ENCODE measurements at regions not wholly inside any gene's neighbourhood (a gene's known extent, or its start where the extent isn't known, plus 50 kb on each side); places are given as distances from the start of the nearest gene placed in this dataset.

DNA sequence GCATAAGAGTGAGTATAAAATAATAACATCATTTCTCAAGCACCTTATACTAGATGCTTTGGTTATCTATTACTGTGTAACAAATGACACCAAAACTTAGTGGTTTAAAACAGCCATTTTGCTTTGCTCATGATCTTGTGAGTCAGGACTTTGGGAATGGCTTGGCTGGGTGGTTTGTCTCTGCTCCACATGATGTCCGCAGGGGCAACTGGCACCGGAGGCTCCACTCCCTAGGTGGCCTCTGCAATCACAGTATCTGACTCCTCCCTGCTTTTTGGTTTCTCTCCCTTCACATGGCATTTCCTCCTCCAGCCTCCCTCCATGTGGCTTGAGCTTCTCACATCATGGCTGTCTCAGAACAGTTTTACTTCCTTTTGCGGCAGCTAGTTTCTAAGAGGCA is 259.5 kb downstream of the GAS1 start:
- no peak overlapping the region for H3K27ac Mint-ChIP-seq
- H3K36me3 Mint-ChIP-seq = no peaks in the 10 kb centered on the region
- H3K27me3 Mint-ChIP-seq = peaks cover 9 to 25% of the 10 kb centered on the region in 2 donors
- DNase-seq (ENCODE audit: low spot score) (no peak), ATAC-seq (no peak)
- H3K9me3 Mint-ChIP-seq = no peaks in the 10 kb centered on the region
- no peaks in the 10 kb centered on the region for H3K4me1 Mint-ChIP-seq (ENCODE audit: low read depth in 2 of 2)
- H3K4me3 Mint-ChIP-seq = no peak overlapping the region

DNA sequence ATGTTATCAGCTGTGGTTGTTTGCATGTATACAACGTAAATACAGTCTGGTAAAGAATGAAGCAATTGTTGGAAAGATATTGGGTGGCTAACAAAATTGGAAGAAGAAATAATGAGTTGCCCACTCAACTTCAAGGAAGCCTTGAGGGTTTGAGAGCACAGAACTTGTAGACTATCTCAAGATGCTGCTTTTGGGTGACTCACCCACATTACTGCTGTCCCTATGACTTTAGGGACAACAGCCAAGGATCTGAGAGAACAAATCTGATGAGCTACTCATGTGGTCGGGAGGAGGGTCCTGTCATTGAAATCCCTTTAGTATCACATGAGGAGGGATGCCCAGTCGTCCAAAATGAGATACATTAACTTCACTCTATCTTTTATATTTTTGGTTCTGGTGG is 261.8 kb downstream of the GAS1 start:
- peaks cover 6 to 14% of the 10 kb centered on the region in 2 donors for H3K27me3 Mint-ChIP-seq
- H3K36me3 Mint-ChIP-seq = no peaks in the 10 kb centered on the region
- no peak overlapping the region for H3K27ac Mint-ChIP-seq
- H3K4me3 Mint-ChIP-seq = no peak overlapping the region
- ATAC-seq (no peak), DNase-seq (ENCODE audit: low spot score) (no peak)
- H3K4me1 Mint-ChIP-seq (ENCODE audit: low read depth in 2 of 2) = no peaks in the 10 kb centered on the region
- H3K9me3 Mint-ChIP-seq = no peaks in the 10 kb centered on the region

DNA sequence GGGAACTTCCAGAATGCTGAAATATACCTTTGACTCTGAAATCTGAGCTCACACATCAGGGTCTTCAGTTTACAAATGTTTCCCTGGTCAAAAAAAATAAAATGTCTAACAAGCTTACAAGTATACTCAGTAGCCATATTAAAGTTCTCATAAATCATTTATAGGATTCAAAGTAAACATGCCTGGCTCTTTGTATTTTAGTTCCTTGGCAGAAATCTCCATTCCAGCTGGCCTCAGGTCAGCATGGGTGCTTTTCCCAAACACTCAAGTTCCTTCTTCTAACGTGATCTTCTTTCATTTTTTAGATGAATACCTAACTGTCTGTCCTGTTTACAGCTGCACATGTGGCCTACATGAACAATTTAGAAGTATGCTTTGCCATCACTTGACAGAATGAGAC is 263.2 kb downstream of the GAS1 start:
- no peaks in the 10 kb centered on the region for H3K4me1 Mint-ChIP-seq (ENCODE audit: low read depth in 2 of 2)
- H3K36me3 Mint-ChIP-seq = no peaks in the 10 kb centered on the region
- H3K9me3 Mint-ChIP-seq = no peaks in the 10 kb centered on the region
- no peak overlapping the region for H3K4me3 Mint-ChIP-seq
- H3K27ac Mint-ChIP-seq = no peak overlapping the region
- no peak for ATAC-seq
- H3K27me3 Mint-ChIP-seq = peaks cover 8 to 15% of the 10 kb centered on the region in 2 donors
- no peak for DNase-seq (ENCODE audit: low spot score)

DNA sequence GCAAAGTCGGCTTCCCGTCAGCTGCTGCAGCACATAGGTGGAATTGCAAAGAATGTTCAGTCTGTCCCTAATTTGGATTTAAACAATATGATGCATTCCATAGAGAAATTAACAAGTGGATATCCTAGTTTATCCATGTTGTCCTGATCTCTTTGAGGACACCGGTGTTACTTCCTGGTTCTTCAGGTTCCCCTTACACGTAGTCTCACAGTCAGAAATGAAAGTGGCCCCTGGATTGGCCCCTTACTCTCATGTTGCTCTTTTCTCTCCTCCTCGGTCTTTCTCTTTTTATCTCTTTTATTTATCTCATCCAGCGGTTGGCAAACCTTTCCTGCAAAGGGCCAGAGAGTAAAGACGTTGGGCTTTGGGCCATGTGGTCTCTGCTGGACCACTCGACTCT is 265.1 kb downstream of the GAS1 start:
- Mint-ChIP-seq H3K4me1 (ENCODE audit: low read depth in 2 of 2) (no peaks in the 10 kb centered on the region), H3K27ac (no peak overlapping the region)
- ATAC-seq = no peak

DNA sequence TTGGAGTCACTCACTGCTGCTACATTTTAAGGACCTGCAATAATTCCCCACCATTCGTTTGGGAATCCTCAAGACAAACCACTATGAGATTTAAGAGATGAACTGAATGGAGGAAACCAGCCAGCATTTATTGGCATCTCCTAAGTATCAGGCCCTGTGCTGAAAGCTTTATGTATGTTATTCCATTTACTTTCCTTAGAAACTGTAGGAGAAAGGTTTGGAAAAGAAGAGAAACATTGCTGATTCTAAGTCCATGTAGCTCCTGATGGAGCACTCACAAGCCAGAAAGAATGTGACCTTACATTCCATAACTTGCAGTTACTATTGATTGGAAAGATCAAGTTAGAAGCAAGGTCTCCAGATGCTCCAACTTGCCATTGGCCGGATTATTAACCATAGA is 267.4 kb downstream of the GAS1 start:
- no peak for DNase-seq (ENCODE audit: low spot score)
- peaks cover 7 to 12% of the 10 kb centered on the region in 2 donors for H3K27me3 Mint-ChIP-seq
- no peak overlapping the region for H3K27ac Mint-ChIP-seq
- no peaks in the 10 kb centered on the region for H3K4me1 Mint-ChIP-seq (ENCODE audit: low read depth in 2 of 2)
- ATAC-seq = no peak
- no peaks in the 10 kb centered on the region for H3K36me3 Mint-ChIP-seq
- H3K9me3 Mint-ChIP-seq = no peaks in the 10 kb centered on the region
- H3K4me3 Mint-ChIP-seq = no peak overlapping the region

More for the DNA sequence above, 265.1 kb downstream of the GAS1 start:
- Mint-ChIP-seq H3K4me3 (peak overlapping the region; percentile 1), H3K9me3 (no peaks in the 10 kb centered on the region), H3K36me3 (no peaks in the 10 kb centered on the region), H3K27me3 (peaks cover 12 to 14% of the 10 kb centered on the region in 2 donors)
- no peak for DNase-seq (ENCODE audit: low spot score)

DNA sequence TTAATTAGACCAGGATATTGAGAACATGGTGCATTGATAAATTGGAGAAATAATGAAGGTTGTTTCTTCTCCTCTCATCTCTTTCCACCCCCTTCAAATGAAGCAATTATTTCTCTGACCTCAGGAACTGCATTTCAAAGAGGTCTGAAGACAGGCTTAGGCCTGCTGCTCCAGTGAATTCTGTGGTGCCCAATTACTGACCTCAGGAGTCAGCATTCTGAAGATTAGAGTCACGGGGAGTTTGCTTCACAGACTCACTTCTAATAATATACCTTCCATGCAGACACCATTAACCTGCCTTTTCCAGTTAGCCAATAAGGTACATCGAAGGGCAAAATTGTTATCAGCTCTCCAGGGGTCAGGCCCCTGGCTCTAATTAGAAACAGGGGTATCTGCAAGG is 270.9 kb downstream of the GAS1 start:
- no peak for DNase-seq (ENCODE audit: low spot score)
- Mint-ChIP-seq H3K27me3 (peaks cover 7 to 18% of the 10 kb centered on the region in 2 donors), H3K27ac (no peak overlapping the region), H3K4me1 (ENCODE audit: low read depth in 2 of 2) (no peaks in the 10 kb centered on the region), H3K4me3 (no peak overlapping the region), H3K9me3 (no peaks in the 10 kb centered on the region), H3K36me3 (no peaks in the 10 kb centered on the region)
- no peak for ATAC-seq

DNA sequence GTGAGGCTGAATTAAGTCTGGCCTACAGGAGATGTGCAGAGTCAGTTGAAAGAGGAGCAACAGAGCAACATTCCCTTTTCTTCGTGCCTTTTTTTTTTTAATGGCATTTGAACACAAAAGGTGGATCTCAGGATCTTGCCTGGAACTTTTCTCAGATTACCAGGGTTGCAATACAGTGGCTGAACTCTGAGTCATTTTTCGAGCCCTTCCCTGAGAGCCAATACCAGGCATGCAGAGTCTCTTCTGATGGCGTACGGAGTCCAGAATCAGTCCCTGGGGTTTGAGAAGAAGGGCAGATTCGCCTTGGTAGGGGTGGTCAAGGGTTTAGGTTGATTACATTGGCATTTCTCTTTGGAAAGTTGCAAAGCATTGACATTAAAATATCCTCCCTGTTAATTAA is 271.5 kb downstream of the GAS1 start:
- DNase-seq (ENCODE audit: low spot score) = no peak
- no peak overlapping the region for H3K4me3 Mint-ChIP-seq
- no peaks in the 10 kb centered on the region for H3K9me3 Mint-ChIP-seq

DNA sequence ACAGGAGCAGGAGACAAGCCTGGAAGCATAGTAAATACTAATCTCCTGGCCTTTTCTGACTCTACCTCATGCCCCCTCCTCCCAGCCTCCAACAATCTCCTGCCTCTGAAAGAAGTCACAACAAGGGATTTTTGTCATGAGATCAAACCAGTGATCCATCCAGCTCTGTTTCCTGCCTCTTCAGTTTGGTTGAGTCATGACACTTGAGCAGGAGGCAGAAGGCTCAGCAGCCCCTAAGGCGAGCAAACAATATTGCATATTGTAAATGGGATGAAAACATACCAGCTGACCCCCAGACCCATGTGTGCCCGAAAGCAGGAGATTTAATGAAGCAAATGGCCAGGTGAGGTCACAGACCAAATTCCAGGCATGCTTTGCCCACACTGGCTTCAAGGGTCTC is 272.8 kb downstream of the GAS1 start:
- peaks cover 16 to 22% of the 10 kb centered on the region in 2 donors for H3K27me3 Mint-ChIP-seq
- H3K36me3 Mint-ChIP-seq = no peaks in the 10 kb centered on the region
- H3K27ac Mint-ChIP-seq = no peak overlapping the region
- H3K9me3 Mint-ChIP-seq = no peaks in the 10 kb centered on the region
- no peak for ATAC-seq
- no peaks in the 10 kb centered on the region for H3K4me1 Mint-ChIP-seq (ENCODE audit: low read depth in 2 of 2)
- DNase-seq (ENCODE audit: low spot score) = no peak
- no peak overlapping the region for H3K4me3 Mint-ChIP-seq

More for the DNA sequence above, 271.5 kb downstream of the GAS1 start:
- no peaks in the 10 kb centered on the region for H3K4me1 Mint-ChIP-seq (ENCODE audit: low read depth in 2 of 2)
- H3K27me3 Mint-ChIP-seq = peaks cover 9 to 18% of the 10 kb centered on the region in 2 donors
- no peaks in the 10 kb centered on the region for H3K36me3 Mint-ChIP-seq
- ATAC-seq = no peak
- no peak overlapping the region for H3K27ac Mint-ChIP-seq

DNA sequence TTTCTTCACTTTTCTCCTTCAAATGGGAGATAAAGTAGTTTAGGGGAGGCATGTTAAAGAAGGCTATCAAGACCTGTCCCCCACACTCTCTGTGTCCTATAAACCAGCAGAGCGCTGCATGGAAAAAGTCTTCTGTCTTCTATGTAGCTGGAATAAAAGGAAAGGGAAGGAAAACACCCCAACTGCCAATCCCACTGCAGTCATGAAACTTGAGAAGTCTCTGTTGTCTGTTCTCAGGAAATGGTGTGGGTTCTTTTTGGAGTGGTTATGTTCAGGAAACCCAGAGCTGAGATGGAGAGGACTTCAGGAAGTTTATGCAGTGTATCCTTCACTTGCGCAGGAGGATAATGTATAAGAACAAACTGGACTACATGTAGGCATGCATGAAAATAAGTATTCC is 274.3 kb downstream of the GAS1 start:
- ATAC-seq = no peak
- Mint-ChIP-seq H3K27ac (no peak overlapping the region), H3K4me1 (ENCODE audit: low read depth in 2 of 2) (peaks cover 0 to 3% of the 10 kb centered on the region in 2 donors), H3K4me3 (no peak overlapping the region), H3K36me3 (no peaks in the 10 kb centered on the region), H3K27me3 (peaks cover 11 to 16% of the 10 kb centered on the region in 2 donors), H3K9me3 (no peaks in the 10 kb centered on the region)
- DNase-seq (ENCODE audit: low spot score) = no peak

DNA sequence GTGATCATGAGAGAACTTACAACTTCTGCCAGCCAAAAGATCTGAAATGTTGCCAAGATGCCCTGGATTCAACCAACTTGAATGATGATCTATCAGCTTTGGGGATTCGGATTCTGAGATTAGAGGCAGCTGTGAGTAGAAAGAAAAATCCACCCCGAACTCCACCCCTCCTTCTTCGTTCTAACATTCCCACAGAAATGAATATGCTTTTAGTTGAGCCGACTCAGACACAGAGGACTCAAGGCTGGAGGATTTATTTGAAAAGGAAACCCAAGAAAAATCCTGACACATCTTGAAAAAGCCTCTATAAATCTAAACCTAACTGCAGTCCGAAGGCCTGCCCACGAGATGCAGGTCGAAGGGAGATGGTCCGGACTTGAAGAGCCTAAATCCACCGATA is 275.0 kb downstream of the GAS1 start:
- Mint-ChIP-seq H3K9me3 (no peaks in the 10 kb centered on the region), H3K4me1 (ENCODE audit: low read depth in 2 of 2) (peaks cover 0 to 6% of the 10 kb centered on the region in 2 donors)
- ATAC-seq = no peak

DNA sequence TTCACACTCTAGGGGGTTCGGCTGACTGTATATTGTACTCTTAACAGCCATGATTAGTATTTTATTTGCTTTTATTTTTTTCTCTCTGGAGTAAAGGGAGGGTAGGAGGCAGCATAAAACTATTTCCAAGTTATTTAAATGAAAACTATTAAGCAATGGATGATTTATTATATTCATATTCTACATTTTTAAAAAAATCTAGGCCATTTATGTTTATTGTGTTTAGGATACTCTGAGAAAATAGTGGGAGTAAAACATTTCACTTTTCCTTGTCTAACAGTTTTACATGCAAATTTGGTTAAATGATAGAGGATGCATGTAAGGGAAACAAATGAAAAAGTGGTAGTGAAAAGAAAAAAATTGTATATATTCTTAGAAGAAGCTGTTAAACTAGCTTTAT is 276.3 kb downstream of the GAS1 start:
- H3K9me3 Mint-ChIP-seq = no peaks in the 10 kb centered on the region
- DNase-seq (ENCODE audit: low spot score) (no peak), ATAC-seq (no peak)
- no peaks in the 10 kb centered on the region for H3K36me3 Mint-ChIP-seq
- peaks cover 6 to 15% of the 10 kb centered on the region in 2 donors for H3K4me1 Mint-ChIP-seq (ENCODE audit: low read depth in 2 of 2)
- no peak overlapping the region for H3K27ac Mint-ChIP-seq
- no peak overlapping the region for H3K4me3 Mint-ChIP-seq
- H3K27me3 Mint-ChIP-seq = peaks cover 7 to 16% of the 10 kb centered on the region in 2 donors

More for the DNA sequence above, 275.0 kb downstream of the GAS1 start:
- no peak for DNase-seq (ENCODE audit: low spot score)
- Mint-ChIP-seq H3K27ac (no peak overlapping the region), H3K36me3 (no peaks in the 10 kb centered on the region), H3K27me3 (peaks cover 7 to 16% of the 10 kb centered on the region in 2 donors), H3K4me3 (no peak overlapping the region)

DNA sequence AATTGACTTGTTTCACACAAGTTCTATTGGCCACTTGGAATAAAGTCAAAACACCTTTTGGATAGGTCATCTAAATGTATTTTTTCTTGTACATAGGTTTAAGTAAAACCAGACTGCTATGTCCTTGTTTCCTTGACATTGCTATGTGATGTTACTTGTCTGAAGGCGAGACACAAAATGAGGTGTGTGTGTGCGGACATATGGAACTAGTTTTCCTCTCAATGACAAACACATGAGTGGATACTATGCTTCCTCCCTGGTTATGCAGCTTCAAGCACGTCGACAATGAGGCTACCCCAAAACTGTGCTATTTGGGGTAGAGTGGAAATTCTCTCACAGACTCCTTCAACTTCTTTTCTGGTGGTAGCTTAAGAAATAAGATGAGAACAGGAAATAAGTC is 276.8 kb downstream of the GAS1 start:
- DNase-seq (ENCODE audit: low spot score) (no peak), ATAC-seq (no peak)
- Mint-ChIP-seq H3K9me3 (no peaks in the 10 kb centered on the region), H3K27ac (no peak overlapping the region), H3K4me3 (no peak overlapping the region), H3K36me3 (no peaks in the 10 kb centered on the region), H3K27me3 (peaks cover 7 to 16% of the 10 kb centered on the region in 2 donors), H3K4me1 (ENCODE audit: low read depth in 2 of 2) (peaks cover 6 to 16% of the 10 kb centered on the region in 2 donors)

DNA sequence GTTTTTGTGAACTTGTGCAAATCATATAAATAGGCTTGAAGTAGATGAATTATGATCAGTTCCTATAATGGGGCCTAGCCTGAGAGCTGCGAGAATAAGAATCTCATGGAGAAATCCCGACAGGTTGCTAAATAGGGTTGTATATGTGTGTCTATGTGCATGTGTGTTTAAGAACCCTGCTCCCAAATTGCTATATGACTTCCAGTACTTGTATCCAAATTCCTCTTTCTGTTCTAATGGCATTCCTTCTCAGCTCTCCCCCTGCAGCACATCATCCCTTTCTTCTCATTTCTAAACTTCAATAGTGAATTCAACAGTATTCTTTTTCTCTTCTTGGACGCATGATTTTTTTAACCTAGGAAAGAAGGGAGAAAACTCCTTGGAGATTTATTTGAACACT is 277.2 kb downstream of the GAS1 start:
- H3K27ac Mint-ChIP-seq = no peak overlapping the region
- no peak overlapping the region for H3K4me3 Mint-ChIP-seq
- H3K36me3 Mint-ChIP-seq = no peaks in the 10 kb centered on the region
- H3K4me1 Mint-ChIP-seq (ENCODE audit: low read depth in 2 of 2) = peaks cover 6 to 16% of the 10 kb centered on the region in 2 donors
- no peak for DNase-seq (ENCODE audit: low spot score)
- peaks cover 7 to 16% of the 10 kb centered on the region in 2 donors for H3K27me3 Mint-ChIP-seq
- no peak for ATAC-seq
- no peaks in the 10 kb centered on the region for H3K9me3 Mint-ChIP-seq

DNA sequence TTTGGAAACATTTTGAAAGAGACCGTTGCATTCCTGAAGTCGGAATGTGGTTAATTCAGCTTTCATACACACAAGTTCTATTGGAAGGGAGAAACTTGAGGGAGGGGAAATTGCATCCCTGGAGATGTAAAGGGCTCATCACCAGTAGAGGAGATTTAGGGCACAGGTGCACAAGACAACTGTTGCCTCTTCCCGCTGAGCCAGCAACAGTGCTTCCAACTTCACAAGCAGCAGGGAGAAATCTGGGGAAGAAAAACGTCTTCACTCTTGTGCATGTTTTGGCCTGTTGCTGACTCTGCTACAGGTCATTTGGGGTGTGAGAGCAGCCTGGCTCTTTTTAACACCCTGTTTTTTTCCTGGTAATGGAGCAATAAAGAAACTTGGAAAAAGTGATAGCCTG is 277.9 kb downstream of the GAS1 start:
- H3K9me3 Mint-ChIP-seq = no peaks in the 10 kb centered on the region
- H3K4me3 Mint-ChIP-seq = no peak overlapping the region
- peaks cover 7 to 16% of the 10 kb centered on the region in 2 donors for H3K27me3 Mint-ChIP-seq
- no peak overlapping the region for H3K27ac Mint-ChIP-seq
- no peak for ATAC-seq
- no peak for DNase-seq (ENCODE audit: low spot score)
- H3K4me1 Mint-ChIP-seq (ENCODE audit: low read depth in 2 of 2) = peaks cover 6 to 16% of the 10 kb centered on the region in 2 donors
- H3K36me3 Mint-ChIP-seq = no peaks in the 10 kb centered on the region

DNA sequence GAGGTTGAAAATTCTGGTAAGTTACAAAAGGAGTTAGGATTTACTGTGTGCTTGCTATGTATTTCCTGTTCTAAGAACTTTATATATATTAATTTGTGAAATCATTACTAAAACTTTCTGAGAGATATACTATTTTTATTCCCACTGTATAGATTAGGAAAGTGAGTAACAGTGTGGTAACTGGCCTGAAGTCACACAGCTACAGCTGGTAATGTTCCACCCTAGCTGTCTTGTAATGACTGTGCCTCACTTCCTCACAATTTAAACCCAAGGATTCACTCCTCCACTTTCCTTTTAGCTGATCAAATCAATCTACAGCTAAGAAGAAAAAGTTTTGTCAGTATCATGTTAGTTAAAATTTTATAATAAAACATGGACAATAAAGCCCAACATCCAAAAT is 278.8 kb downstream of the GAS1 start:
- Mint-ChIP-seq H3K9me3 (no peaks in the 10 kb centered on the region), H3K4me3 (no peak overlapping the region), H3K27me3 (peaks cover 0 to 16% of the 10 kb centered on the region in 2 donors), H3K36me3 (no peaks in the 10 kb centered on the region), H3K27ac (no peak overlapping the region), H3K4me1 (ENCODE audit: low read depth in 2 of 2) (peaks cover 6 to 16% of the 10 kb centered on the region in 2 donors)
- ATAC-seq (peak in 1 of 2 donors; percentile 48), DNase-seq (ENCODE audit: low spot score) (no peak)

Data from natural killer cell treated with Interleukin-12 subunit alpha and Interleukin-12 subunit beta and Interleukin-15 and Interleukin-18, amount 100 ng/mL, for 72 hours (primary cell).